GM12892 (cell line): ENCODE measurements at regions not wholly inside any gene's neighbourhood (a gene's known extent, or its start where the extent isn't known, plus 50 kb on each side); places are given as distances from the start of the nearest gene placed in this dataset.
"Not testable (repeated sequence)": the region's sequence is repeated elsewhere in the genome, so short reads cannot be mapped to it uniquely, and the experiment has no call there.

Source experiments
- POLR2A ChIP-seq: IDR thresholded peaks from 2 replicates; pipeline ENCODE4 v1.6.1; 2011; ENCODE audit warnings: low read depth, low read length, control low read depth
- TAF1 ChIP-seq: IDR thresholded peaks from 2 replicates; pipeline ENCODE4 v1.6.1; 2011; ENCODE audit warnings: low read depth, mild to moderate bottlenecking, control low read depth, low read length, borderline replicate concordance

DNA sequence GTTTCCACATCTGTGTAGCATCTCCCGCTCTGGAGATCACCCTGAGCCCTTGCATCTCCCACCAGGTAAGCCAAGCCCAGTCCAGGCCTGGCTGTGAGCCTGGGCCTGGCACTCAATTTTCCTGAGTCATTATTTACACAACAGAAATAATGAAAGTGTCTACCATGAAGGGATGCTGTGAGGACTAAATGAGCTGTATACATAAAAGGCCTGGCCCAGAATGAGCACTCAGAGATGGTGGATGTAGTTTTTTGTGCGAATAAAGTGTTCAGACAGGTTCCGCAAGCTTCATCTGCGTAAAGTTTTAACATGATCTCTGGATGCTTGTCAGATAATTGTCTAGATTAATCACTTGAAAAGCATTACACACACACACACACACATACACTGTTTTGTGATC, 50.2 kb upstream of the IGFBPL1 start:
- TF ChIP-seq TAF1, POLR2A: not testable (repeated sequence)
